Esophagus squamous epithelium (tissue), 4 donors: ENCODE measurements at regions not wholly inside any gene's neighbourhood (a gene's known extent, or its start where the extent isn't known, plus 50 kb on each side); places are given as distances from the start of the nearest gene placed in this dataset.

Experiments used
- CTCF ChIP-seq, 6 experiments: fragments of 450-650 bp in 4 of 6; fragments of 200-600 bp in 2 of 6; sonication (generic) in 2 of 6; IDR thresholded peaks; one replicate each; pipeline ENCODE4 v1.5.1; 2016 to 2019; ENCODE audit warnings: antibody characterized with exemption in 6 of 6, mild to moderate bottlenecking in 4 of 6, moderate library complexity in 4 of 6
- POLR2A ChIP-seq, 4 donors: fragments of 450-650 bp; IDR thresholded peaks; one replicate each; pipeline ENCODE4 v1.6.1; 2017; ENCODE audit warnings: antibody characterized with exemption in 4 of 4, mild to moderate bottlenecking in 4 of 4, moderate library complexity in 3 of 4

- no peak for TF ChIP-seq CTCF (IDR thresholded peaks at IDR 0.05)
- TF ChIP-seq POLR2A (IDR thresholded peaks at IDR 0.05): no peak
Measured at GRCh38 chr20:22823119-22823518, 212.0 kb upstream of the SSTR4 start.
